ENCODE measurements at regions not wholly inside any gene's neighbourhood (a gene's known extent, or its start where the extent isn't known, plus 50 kb on each side); places are given as distances from the start of the nearest gene placed in this dataset.

- H3K79me1 ChIP-seq (ENCODE audit: low read depth in 1 of 2, low read length in 2 of 2), result no peaks in the 10 kb centered on the region
- H3K9ac ChIP-seq (ENCODE audit: low read depth, low read length), result no peak overlapping the region
- no TSS peak for BruUV-seq (replicated peaks)
- H4K20me1 ChIP-seq (ENCODE audit: insufficient read depth, low read length), result no peaks in the 10 kb centered on the region
- no peak overlapping the region for H3K27ac ChIP-seq (ENCODE audit: insufficient read depth, low read length)
- no peak overlapping the region for H4K5ac ChIP-seq (ENCODE audit: low read depth, low read length)
- dilution Hi-C loops (cut with HindIII; ENCODE audit: low sequenced_read_pairs, unreplicated experiment) (no loop called here), in situ Hi-C loops (cut with MboI; ENCODE audit: low sequenced_read_pairs) (no loop called here), intact Hi-C loops (cut with micrococcal nuclease) (no loop called here)
- WGBS, 2 experiments (ENCODE audit: extremely low coverage in 2 of 2, insufficient read length in 1 of 2), result no CpG with 5 or more reads among the region's 3 CpGs
- H2BK5ac ChIP-seq (ENCODE audit: low read depth, low read length, poor library complexity, severe bottlenecking), result no peak overlapping the region
- TF ChIP-seq RAD21 (IDR thresholded peaks at IDR 0.05; ENCODE audit: low read length) (no peak), MAFK (IDR thresholded peaks at IDR 0.05; ENCODE audit: low read depth, low read length) (no peak), CTCF (conservative IDR thresholded peaks at IDR 0.05; ENCODE audit: low read depth, low read length) (no peak), NFE2L2 (IDR thresholded peaks at IDR 0.05; ENCODE audit: low read depth, low read length) (no peak), SMC3 (IDR thresholded peaks at IDR 0.05; ENCODE audit: low read depth, low read length) (no peak), MXI1 (IDR thresholded peaks at IDR 0.05; ENCODE audit: borderline replicate concordance, low read depth, low read length) (no peak)
- H3K4ac ChIP-seq (ENCODE audit: low read depth, low read length), result no peak overlapping the region
- H2BK15ac ChIP-seq (ENCODE audit: low read depth, low read length), result no peak overlapping the region
- H3K4me1 ChIP-seq (ENCODE audit: control insufficient read depth, insufficient read depth, low read length), result peaks cover 4% of the 10 kb centered on the region; the same call in 1 of the 2 replicates
- no peak overlapping the region for H3K4me2 ChIP-seq (ENCODE audit: low read depth, low read length)
- ChIA-PET POLR2A (ENCODE audit: unreplicated experiment) (no interaction called here), CTCF (interaction anchor here (1.0 kb wide), 1 partner anchor 84 kb away, joined by 3 read pairs; no protein-coding TSS in a partner anchor)
- H3K27me3 ChIP-seq (ENCODE audit: control insufficient read depth, insufficient read depth, low read length), result no peaks in the 10 kb centered on the region; the same call in none of the 2 replicates
- ATAC-seq (ENCODE audit: low read depth) (no peak), DNase-seq (no peak)
- H3K4me3 ChIP-seq (ENCODE audit: insufficient read depth, low read depth, low read length), result no peak overlapping the region
- no peak overlapping the region for H3K23ac ChIP-seq (ENCODE audit: low read depth, low read length)
- no peaks in the 10 kb centered on the region for H3K9me1 ChIP-seq (ENCODE audit: insufficient read depth, low read length)
- no peak overlapping the region for H2BK20ac ChIP-seq (ENCODE audit: low read depth, low read length)
- no peak overlapping the region for H2BK120ac ChIP-seq (ENCODE audit: low read depth, low read length)
- no peak overlapping the region for H4K91ac ChIP-seq (ENCODE audit: insufficient read depth, low read depth, low read length)
- H3K56ac ChIP-seq (ENCODE audit: extremely low read depth, insufficient read depth, low read length), result no peak overlapping the region
- no peak overlapping the region for H3K18ac ChIP-seq (ENCODE audit: low read depth, low read length)
- H3K14ac ChIP-seq (replicated peaks; ENCODE audit: low read depth, low read length), result no peak overlapping the region
- no peak overlapping the region for H2AFZ ChIP-seq (replicated peaks; ENCODE audit: low read length, poor library complexity)
- no peaks in the 10 kb centered on the region for H3K36me3 ChIP-seq (ENCODE audit: control insufficient read depth, insufficient read depth, low read length)
- no peaks in the 10 kb centered on the region for H3K9me3 ChIP-seq (ENCODE audit: control insufficient read depth, insufficient read depth, low read length)
- no peak overlapping the region for H4K8ac ChIP-seq (ENCODE audit: low read depth in 2 of 2, low read length in 2 of 2)
- no peak overlapping the region for H2AK9ac ChIP-seq (replicated peaks; ENCODE audit: low read depth, low read length, poor library complexity)
- no peak overlapping the region for H2AK5ac ChIP-seq (ENCODE audit: low read depth, low read length)
These were observed 114.8 kb upstream of the LIMCH1 start for GRCh38 chr4:41423117-41423516.

Measured in IMR-90 (cell line).